GM12878 (cell line): ENCODE measurements at regions not wholly inside any gene's neighbourhood (a gene's known extent, or its start where the extent isn't known, plus 50 kb on each side); places are given as distances from the start of the nearest gene placed in this dataset.

ENCODE experiments used
- ATAC-seq: fragments of 200-7000 bp; cut with Tn5 transposase; 3 replicates; pipeline ENCODE4 v1.9.1; 2020; ENCODE audit warnings: mild to moderate bottlenecking, moderate library complexity
- BruUV-seq: library from RNA; stranded (reverse); fragments of 400-500 nt; replicated peaks from 2 replicates; lab custom pipeline; 2021; lab: Mats Ljungman, UMichigan
- CTCF ChIA-PET: fragments of 300-600 bp; sonication (Branson Sonifier 250); formaldehyde crosslinking; extraction: SDS; loops from one replicate; lab custom pipeline; 2021; ENCODE audit warnings: inconsistent platforms; lab: Yijun Ruan, JAX
- POLR2A ChIA-PET: fragments of 350-600 bp; formaldehyde crosslinking; extraction: SDS; loops from one replicate; lab custom pipeline; 2021; ENCODE audit warnings: inconsistent platforms; lab: Charles Lee
- RAD21 ChIA-PET: fragments of 300-600 bp; sonication (Branson Sonifier 250); formaldehyde crosslinking; loops from one replicate; lab custom pipeline; 2023; ENCODE audit warnings: antibody characterized with exemption; ENCODE audit not compliant: unreplicated experiment; lab: Charles Lee
- SMC1A ChIA-PET: fragments of 300-600 bp; sonication (Branson Sonifier 250); formaldehyde crosslinking; loops from one replicate; lab custom pipeline; 2023; ENCODE audit not compliant: unreplicated experiment, uncharacterized antibody; lab: Charles Lee
- DNase-seq: peaks from one replicate; pipeline ENCODE4 v3.0.0-alpha.2; 2011; ENCODE audit warnings: low read depth, low spot score
- FAIRE-seq: peaks from 3 replicates; lab custom pipeline; 2011; peaks lifted over from hg19 to GRCh38; lab: Jason Lieb, UNC
- H2AFZ ChIP-seq: 2 replicates; pipeline ENCODE4 v1.6.0; 2011; ENCODE audit warnings: low read depth, low read length, control low read depth; ENCODE audit not compliant: control insufficient read depth
- H3K27ac ChIP-seq: 2 replicates; pipeline ENCODE4 v1.5.1; 2011; ENCODE audit warnings: control low read depth; ENCODE audit not compliant: control insufficient read depth, insufficient read depth
- H3K27me3 ChIP-seq, 2 experiments: replicated peaks in 1 of 2; 2 replicates each; pipeline versions ENCODE4 v1.6.0 to v1.6.1; 2011; ENCODE audit warnings: low read length in 1 of 2; ENCODE audit not compliant: control insufficient read depth in 2 of 2, insufficient read depth in 2 of 2
- H3K36me3 ChIP-seq, 2 experiments: 2 replicates each; pipeline ENCODE4 v1.5.1; 2011; ENCODE audit warnings: low read length in 1 of 2; ENCODE audit not compliant: control insufficient read depth in 2 of 2, insufficient read depth in 2 of 2
- H3K4me1 ChIP-seq: 2 replicates; pipeline ENCODE4 v1.6.1; 2011; ENCODE audit warnings: mild to moderate bottlenecking, low read length, moderate library complexity, mixed read lengths; ENCODE audit not compliant: control insufficient read depth, insufficient read depth
- H3K4me2 ChIP-seq: 2 replicates; pipeline ENCODE4 v1.6.0; 2011; ENCODE audit warnings: control low read depth; ENCODE audit not compliant: control insufficient read depth, insufficient read depth
- H3K4me3 ChIP-seq: fragments of 200-600 bp; sonication (generic); 2 replicates; pipeline ENCODE4 v1.5.1; 2016
- H3K79me2 ChIP-seq: 2 replicates; pipeline ENCODE4 v1.6.0; 2011; ENCODE audit warnings: low read length; ENCODE audit not compliant: control insufficient read depth, insufficient read depth
- H3K9ac ChIP-seq: 2 replicates; pipeline ENCODE4 v1.8.0; 2011; ENCODE audit warnings: low read length, control low read depth, mixed read lengths; ENCODE audit not compliant: control insufficient read depth, insufficient read depth
- H3K9me3 ChIP-seq: replicated peaks from 3 replicates; pipeline ENCODE4 v1.5.1; 2011; ENCODE audit warnings: mild to moderate bottlenecking, low read length; ENCODE audit not compliant: control insufficient read depth, insufficient read depth
- H4K20me1 ChIP-seq: 2 replicates; pipeline ENCODE4 v1.6.0; 2011; ENCODE audit not compliant: control insufficient read depth, insufficient read depth
- CBX3 ChIP-seq: fragments of 200-600 bp; sonication (generic); IDR thresholded peaks from 2 replicates; pipeline ENCODE4 v1.6.1; 2016; ENCODE audit warnings: low read depth, borderline replicate concordance
- DPF2 ChIP-seq: fragments of 450-650 bp; IDR thresholded peaks from 2 replicates; pipeline ENCODE4 v1.6.1; 2017; ENCODE audit warnings: mild to moderate bottlenecking
- GABPA ChIP-seq: IDR thresholded peaks from 2 replicates; pipeline ENCODE4 v1.6.1; 2014; ENCODE audit warnings: antibody characterized with exemption, low read depth, mild to moderate bottlenecking, inconsistent platforms
- HCFC1 ChIP-seq: fragments of 150-350 bp; IDR thresholded peaks from 2 replicates; pipeline ENCODE4 v1.6.1; 2014; ENCODE audit warnings: low read length
- HDAC2 ChIP-seq: fragments of 200-600 bp; sonication (generic); IDR thresholded peaks from 2 replicates; pipeline ENCODE4 v1.6.1; 2017
- JUNB ChIP-seq: IDR thresholded peaks from 2 replicates; pipeline ENCODE4 v1.6.1; 2016; ENCODE audit warnings: antibody characterized with exemption, mild to moderate bottlenecking
- KAT2A ChIP-seq: conservative IDR thresholded peaks from 2 replicates; pipeline ENCODE4 v1.6.1; 2011; ENCODE audit warnings: low read depth, low read length; ENCODE audit not compliant: control insufficient read depth
- STAT3 ChIP-seq: IDR thresholded peaks from 2 replicates; pipeline ENCODE4 v1.6.1; 2011; ENCODE audit warnings: low read depth, low read length, improper control_type of control experiment
- WGBS: methylation state at CpG from one replicate; pipeline ENCODE4 v1.1.6; 2016; ENCODE audit warnings: low lambda C conversion rate; ENCODE audit not compliant: insufficient replicate concordance, insufficient coverage; ENCODE audit errors: missing lambda C conversion rate; 5-methylcytosine and 5-hydroxymethylcytosine counted together
- in situ Hi-C: fragments of 300-500 bp; cut with MboI; formaldehyde crosslinking; loops from 9 replicates; pipeline ENCODE4 v1.14.3; 2018; ENCODE audit warnings: mixed read lengths
- intact Hi-C: fragments of 100-400 bp; cut with micrococcal nuclease; formaldehyde crosslinking; loops from one replicate; pipeline ENCODE4 v1.14.2; 2022; ENCODE audit not compliant: unreplicated experiment
- TF ChIP-seq, protein P1 (sequence below): IDR thresholded peaks from 2 replicates; pipeline ENCODE4 v1.6.1; 2011; ENCODE audit warnings: borderline replicate concordance, low read depth, mild to moderate bottlenecking, moderate library complexity, mixed read lengths, low read length; ENCODE audit not compliant: insufficient read depth; ENCODE audit errors: extremely low read length

GRCh38 chr3:117660941-117661817, 951.6 kb downstream of the TUSC7 start:
- no peak overlapping the region for H2AFZ ChIP-seq
- no peak overlapping the region for H3K4me3 ChIP-seq
- no peak for ATAC-seq
- CTCF ChIA-PET: interaction anchor here (1.1 kb wide), 1 partner anchor 9 kb away, joined by 3 read pairs; no protein-coding TSS in a partner anchor
- DNase-seq: no peak
- TF ChIP-seq CBX3: no peak
- TF ChIP-seq KAT2A: no peak
- TF ChIP-seq JUNB: no peak
- no peak for TF ChIP-seq STAT3
- TF ChIP-seq, protein P1, sequence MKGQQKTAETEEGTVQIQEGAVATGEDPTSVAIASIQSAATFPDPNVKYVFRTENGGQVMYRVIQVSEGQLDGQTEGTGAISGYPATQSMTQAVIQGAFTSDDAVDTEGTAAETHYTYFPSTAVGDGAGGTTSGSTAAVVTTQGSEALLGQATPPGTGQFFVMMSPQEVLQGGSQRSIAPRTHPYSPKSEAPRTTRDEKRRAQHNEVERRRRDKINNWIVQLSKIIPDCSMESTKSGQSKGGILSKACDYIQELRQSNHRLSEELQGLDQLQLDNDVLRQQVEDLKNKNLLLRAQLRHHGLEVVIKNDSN: no peak
- no peak for TF ChIP-seq HCFC1
- TF ChIP-seq HDAC2: no peak
- no peak for TF ChIP-seq GABPA
- TF ChIP-seq DPF2: no peak
- TF ChIP-seq, all 136 proteins: peak for 0
- Histone ChIP-seq H3K4me2 (no peak overlapping the region), H3K9me3 (no peaks in the 10 kb centered on the region), H3K4me1 (no peaks in the 10 kb centered on the region), H3K79me2 (no peaks in the 10 kb centered on the region), H3K27ac (no peak overlapping the region), H4K20me1 (no peaks in the 10 kb centered on the region), H3K27me3 (no peaks in the 10 kb centered on the region; a peak in 1 of 4 replicates), H3K36me3 (no peaks in the 10 kb centered on the region), H3K9ac (no peak overlapping the region)
- no TSS peak for BruUV-seq
- ChIA-PET SMC1A (interaction anchor here (0.6 to 0.7 kb wide), 2 partner anchors 57 to 1849 kb away, joined by 3 to 4 read pairs; no protein-coding TSS in a partner anchor), POLR2A (interaction anchor here (0.6 kb wide), 1 partner anchor 17 kb away, joined by 3 read pairs; no protein-coding TSS in a partner anchor), RAD21 (interaction anchor here (0.6 kb wide), 1 partner anchor 337 kb away, joined by 4 read pairs; no protein-coding TSS in a partner anchor)
- in situ Hi-C loops (no loop called here), intact Hi-C loops (no loop called here)
- no peak for FAIRE-seq
- 33% methylated on average over 2 of the region's 2 CpGs for WGBS
